ENCODE measurements at regions not wholly inside any gene's neighbourhood (a gene's known extent, or its start where the extent isn't known, plus 50 kb on each side); places are given as distances from the start of the nearest gene placed in this dataset.

DNA sequence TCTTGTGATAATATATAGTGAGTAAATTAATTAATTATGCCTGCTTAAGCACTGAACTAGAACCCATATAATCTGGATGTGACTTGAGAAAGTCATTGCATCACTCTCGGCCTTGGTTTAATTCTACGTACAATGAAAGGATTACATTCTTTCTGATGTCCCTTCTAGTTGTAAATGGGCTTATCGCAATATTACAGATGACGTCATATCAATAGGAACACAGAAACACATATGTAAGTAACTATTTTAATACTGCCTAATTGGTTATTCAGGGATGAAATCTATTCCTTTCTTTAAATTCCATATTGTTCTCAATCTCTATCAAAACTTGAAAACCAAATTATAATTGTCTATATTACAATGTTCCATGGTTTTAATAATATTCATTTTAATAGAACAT lies 504.6 kb downstream of the PRR32 start:
- H3K4me3 Mint-ChIP-seq = no peak overlapping the region
- no peak for ATAC-seq (ENCODE audit: poor library complexity)
- H3K27ac ChIP-seq (ENCODE audit: low read depth in 1 of 2, low read length in 2 of 2) = no peak overlapping the region
- no peak overlapping the region for H3K4me3 ChIP-seq (ENCODE audit: low read length)
- no peaks in the 10 kb centered on the region for H3K9me3 ChIP-seq (ENCODE audit: control insufficient read depth in 1 of 2, insufficient read depth in 1 of 2, low read length in 2 of 2)
- H3K9me3 Mint-ChIP-seq = no peaks in the 10 kb centered on the region
- no peaks in the 10 kb centered on the region for H3K36me3 ChIP-seq (ENCODE audit: insufficient read depth, low read length)
- no peaks in the 10 kb centered on the region for H3K27me3 ChIP-seq (ENCODE audit: control insufficient read depth in 1 of 2, insufficient read depth in 2 of 2, low read length in 2 of 2)
- no peaks in the 10 kb centered on the region for H3K4me1 ChIP-seq (ENCODE audit: insufficient read depth, low read length)
- no peaks in the 10 kb centered on the region for H3K36me3 Mint-ChIP-seq (ENCODE audit: low read depth)
- ChIA-PET CTCF (no interaction called here), POLR2A (no interaction called here)
- H3K27ac Mint-ChIP-seq = no peak overlapping the region
- DNase-seq = no peak
- intact Hi-C loops (cut with DNase I, micrococcal nuclease) = no loop called here
- TF ChIP-seq, protein P1, sequence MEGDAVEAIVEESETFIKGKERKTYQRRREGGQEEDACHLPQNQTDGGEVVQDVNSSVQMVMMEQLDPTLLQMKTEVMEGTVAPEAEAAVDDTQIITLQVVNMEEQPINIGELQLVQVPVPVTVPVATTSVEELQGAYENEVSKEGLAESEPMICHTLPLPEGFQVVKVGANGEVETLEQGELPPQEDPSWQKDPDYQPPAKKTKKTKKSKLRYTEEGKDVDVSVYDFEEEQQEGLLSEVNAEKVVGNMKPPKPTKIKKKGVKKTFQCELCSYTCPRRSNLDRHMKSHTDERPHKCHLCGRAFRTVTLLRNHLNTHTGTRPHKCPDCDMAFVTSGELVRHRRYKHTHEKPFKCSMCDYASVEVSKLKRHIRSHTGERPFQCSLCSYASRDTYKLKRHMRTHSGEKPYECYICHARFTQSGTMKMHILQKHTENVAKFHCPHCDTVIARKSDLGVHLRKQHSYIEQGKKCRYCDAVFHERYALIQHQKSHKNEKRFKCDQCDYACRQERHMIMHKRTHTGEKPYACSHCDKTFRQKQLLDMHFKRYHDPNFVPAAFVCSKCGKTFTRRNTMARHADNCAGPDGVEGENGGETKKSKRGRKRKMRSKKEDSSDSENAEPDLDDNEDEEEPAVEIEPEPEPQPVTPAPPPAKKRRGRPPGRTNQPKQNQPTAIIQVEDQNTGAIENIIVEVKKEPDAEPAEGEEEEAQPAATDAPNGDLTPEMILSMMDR (IDR thresholded peaks at IDR 0.05) = no peak
- no peaks in the 10 kb centered on the region for H3K4me1 Mint-ChIP-seq (ENCODE audit: low read depth)
- no peaks in the 10 kb centered on the region for H3K27me3 Mint-ChIP-seq
